ENCODE measurements at regions not wholly inside any gene's neighbourhood (a gene's known extent, or its start where the extent isn't known, plus 50 kb on each side); places are given as distances from the start of the nearest gene placed in this dataset.

DNA sequence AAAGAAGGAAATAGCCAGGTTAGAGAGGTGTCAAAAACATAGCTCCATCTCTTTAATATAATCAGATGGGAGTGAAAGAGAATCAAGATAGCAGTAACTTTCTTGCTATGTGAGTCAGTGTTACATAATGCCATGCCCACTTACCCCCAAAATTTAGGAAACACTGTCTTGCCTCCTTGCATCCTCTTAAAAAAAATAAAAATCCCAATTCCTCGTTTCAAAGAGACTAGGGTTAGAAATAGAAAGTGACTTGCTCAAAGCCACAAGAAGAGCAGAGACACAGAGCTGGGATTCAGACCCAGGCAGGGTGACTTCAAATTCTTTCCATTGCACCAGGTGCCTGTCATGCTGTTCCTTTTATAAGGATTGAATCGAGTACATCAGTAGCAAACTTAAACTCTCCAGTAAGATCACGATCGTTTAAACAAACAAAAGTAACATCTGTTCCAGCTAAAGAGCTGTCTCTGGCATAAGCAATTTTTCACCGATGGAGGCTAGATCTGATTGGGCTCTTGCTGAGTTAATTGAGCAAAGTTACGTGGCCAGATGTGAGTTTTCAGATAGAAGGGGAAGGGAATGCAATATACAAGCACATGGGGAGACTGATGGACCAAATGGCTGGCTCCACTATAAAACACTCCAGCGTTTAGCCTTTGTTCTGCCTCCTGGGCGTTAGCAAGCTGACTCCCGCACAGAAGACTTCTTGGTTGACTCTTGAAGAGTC is 176.9 kb downstream of the PALM2AKAP2 start (continued):
- TF ChIP-seq, protein P1, sequence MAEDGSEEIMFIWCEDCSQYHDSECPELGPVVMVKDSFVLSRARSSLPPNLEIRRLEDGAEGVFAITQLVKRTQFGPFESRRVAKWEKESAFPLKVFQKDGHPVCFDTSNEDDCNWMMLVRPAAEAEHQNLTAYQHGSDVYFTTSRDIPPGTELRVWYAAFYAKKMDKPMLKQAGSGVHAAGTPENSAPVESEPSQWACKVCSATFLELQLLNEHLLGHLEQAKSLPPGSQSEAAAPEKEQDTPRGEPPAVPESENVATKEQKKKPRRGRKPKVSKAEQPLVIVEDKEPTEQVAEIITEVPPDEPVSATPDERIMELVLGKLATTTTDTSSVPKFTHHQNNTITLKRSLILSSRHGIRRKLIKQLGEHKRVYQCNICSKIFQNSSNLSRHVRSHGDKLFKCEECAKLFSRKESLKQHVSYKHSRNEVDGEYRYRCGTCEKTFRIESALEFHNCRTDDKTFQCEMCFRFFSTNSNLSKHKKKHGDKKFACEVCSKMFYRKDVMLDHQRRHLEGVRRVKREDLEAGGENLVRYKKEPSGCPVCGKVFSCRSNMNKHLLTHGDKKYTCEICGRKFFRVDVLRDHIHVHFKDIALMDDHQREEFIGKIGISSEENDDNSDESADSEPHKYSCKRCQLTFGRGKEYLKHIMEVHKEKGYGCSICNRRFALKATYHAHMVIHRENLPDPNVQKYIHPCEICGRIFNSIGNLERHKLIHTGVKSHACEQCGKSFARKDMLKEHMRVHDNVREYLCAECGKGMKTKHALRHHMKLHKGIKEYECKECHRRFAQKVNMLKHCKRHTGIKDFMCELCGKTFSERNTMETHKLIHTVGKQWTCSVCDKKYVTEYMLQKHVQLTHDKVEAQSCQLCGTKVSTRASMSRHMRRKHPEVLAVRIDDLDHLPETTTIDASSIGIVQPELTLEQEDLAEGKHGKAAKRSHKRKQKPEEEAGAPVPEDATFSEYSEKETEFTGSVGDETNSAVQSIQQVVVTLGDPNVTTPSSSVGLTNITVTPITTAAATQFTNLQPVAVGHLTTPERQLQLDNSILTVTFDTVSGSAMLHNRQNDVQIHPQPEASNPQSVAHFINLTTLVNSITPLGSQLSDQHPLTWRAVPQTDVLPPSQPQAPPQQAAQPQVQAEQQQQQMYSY (CRISPR knock-in tag; IDR thresholded peaks at IDR 0.05) = no peak
- TF ChIP-seq NFATC4 (CRISPR knock-in tag; IDR thresholded peaks at IDR 0.05) (no peak), RELA (CRISPR knock-in tag; IDR thresholded peaks at IDR 0.05; ENCODE audit: borderline replicate concordance) (no peak), NFE2L1 (CRISPR knock-in tag; IDR thresholded peaks at IDR 0.05) (no peak), ATF1 (CRISPR knock-in tag; IDR thresholded peaks at IDR 0.05) (no peak), NFYB (CRISPR knock-in tag; conservative IDR thresholded peaks at IDR 0.05; ENCODE audit: low read depth) (no peak), PREB (CRISPR knock-in tag; IDR thresholded peaks at IDR 0.05; ENCODE audit: borderline replicate concordance) (no peak)
- TF ChIP-seq, protein P2, sequence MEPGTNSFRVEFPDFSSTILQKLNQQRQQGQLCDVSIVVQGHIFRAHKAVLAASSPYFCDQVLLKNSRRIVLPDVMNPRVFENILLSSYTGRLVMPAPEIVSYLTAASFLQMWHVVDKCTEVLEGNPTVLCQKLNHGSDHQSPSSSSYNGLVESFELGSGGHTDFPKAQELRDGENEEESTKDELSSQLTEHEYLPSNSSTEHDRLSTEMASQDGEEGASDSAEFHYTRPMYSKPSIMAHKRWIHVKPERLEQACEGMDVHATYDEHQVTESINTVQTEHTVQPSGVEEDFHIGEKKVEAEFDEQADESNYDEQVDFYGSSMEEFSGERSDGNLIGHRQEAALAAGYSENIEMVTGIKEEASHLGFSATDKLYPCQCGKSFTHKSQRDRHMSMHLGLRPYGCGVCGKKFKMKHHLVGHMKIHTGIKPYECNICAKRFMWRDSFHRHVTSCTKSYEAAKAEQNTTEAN (CRISPR knock-in tag; IDR thresholded peaks at IDR 0.05) = no peak
- TF ChIP-seq, protein P3, sequence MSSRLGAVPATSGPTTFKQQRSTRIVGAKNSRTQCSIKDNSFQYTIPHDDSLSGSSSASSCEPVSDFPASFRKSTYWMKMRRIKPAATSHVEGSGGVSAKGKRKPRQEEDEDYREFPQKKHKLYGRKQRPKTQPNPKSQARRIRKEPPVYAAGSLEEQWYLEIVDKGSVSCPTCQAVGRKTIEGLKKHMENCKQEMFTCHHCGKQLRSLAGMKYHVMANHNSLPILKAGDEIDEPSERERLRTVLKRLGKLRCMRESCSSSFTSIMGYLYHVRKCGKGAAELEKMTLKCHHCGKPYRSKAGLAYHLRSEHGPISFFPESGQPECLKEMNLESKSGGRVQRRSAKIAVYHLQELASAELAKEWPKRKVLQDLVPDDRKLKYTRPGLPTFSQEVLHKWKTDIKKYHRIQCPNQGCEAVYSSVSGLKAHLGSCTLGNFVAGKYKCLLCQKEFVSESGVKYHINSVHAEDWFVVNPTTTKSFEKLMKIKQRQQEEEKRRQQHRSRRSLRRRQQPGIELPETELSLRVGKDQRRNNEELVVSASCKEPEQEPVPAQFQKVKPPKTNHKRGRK (CRISPR knock-in tag; IDR thresholded peaks at IDR 0.05; ENCODE audit: borderline replicate concordance) = no peak
- TF ChIP-seq, protein P4, sequence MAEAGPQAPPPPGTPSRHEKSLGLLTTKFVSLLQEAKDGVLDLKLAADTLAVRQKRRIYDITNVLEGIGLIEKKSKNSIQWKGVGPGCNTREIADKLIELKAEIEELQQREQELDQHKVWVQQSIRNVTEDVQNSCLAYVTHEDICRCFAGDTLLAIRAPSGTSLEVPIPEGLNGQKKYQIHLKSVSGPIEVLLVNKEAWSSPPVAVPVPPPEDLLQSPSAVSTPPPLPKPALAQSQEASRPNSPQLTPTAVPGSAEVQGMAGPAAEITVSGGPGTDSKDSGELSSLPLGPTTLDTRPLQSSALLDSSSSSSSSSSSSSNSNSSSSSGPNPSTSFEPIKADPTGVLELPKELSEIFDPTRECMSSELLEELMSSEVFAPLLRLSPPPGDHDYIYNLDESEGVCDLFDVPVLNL (CRISPR knock-in tag; IDR thresholded peaks at IDR 0.05; ENCODE audit: borderline replicate concordance, low read depth) = no peak

GRCh38 chr9:109959679-109960078 is 179.7 kb downstream of the PALM2AKAP2 start:
- ChIA-PET CTCF (no interaction called here), POLR2A (no interaction called here)

More at GRCh38 chr9:109959679-109960078, 179.7 kb downstream of the PALM2AKAP2 start:
- Mint-ChIP-seq H3K4me1 (peaks cover 12% of the 10 kb centered on the region), H3K9me3 (no peaks in the 10 kb centered on the region), H3K36me3 (no peaks in the 10 kb centered on the region), H3K27ac (no peak overlapping the region), H3K4me3 (no peak overlapping the region), H3K27me3 (ENCODE audit: low read depth) (no peaks in the 10 kb centered on the region)
- DNase-seq (ENCODE audit: low spot score) (no peak), ATAC-seq (no peak)
- TF ChIP-seq, protein P1 (CRISPR knock-in tag; IDR thresholded peaks at IDR 0.05) = no peak
- TF ChIP-seq ZBTB21 (CRISPR knock-in tag; IDR thresholded peaks at IDR 0.05; ENCODE audit: borderline replicate concordance) (no peak), SMAD3 (CRISPR knock-in tag; IDR thresholded peaks at IDR 0.05; ENCODE audit: borderline replicate concordance) (no peak)

All from WTC11 (cell line).